SW 1271 (cell line): ENCODE measurements at regions not wholly inside any gene's neighbourhood (a gene's known extent, or its start where the extent isn't known, plus 50 kb on each side); places are given as distances from the start of the nearest gene placed in this dataset.

Experiments
- DNase-seq, 2 experiments: peaks; one replicate each; lab custom pipeline; 2025; lab: John Stamatoyannopoulos, UW

DNA sequence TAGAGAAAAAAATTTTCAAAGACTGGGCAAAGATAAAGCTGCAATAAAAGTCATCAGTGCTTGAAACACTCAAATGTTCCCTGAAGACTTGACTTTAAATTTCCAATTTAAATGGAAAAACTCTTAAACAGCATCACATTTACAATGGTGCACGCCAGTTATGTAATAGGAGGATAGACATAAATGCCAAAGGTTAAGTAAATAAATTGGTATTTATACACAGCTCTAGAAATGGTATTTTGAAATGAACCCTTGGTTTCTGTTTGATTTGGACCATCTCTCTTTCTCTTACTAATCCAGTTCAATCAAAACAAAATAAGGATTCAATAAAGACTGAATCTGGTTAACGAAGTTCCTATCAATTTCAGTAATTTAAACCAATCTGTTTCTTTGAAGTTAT lies 272.6 kb downstream of the GPM6A start:
- no peak for DNase-seq

GRCh38 chr4:175540151-175540550 lies 271.9 kb downstream of the GPM6A start:
- no peak for DNase-seq

DNA sequence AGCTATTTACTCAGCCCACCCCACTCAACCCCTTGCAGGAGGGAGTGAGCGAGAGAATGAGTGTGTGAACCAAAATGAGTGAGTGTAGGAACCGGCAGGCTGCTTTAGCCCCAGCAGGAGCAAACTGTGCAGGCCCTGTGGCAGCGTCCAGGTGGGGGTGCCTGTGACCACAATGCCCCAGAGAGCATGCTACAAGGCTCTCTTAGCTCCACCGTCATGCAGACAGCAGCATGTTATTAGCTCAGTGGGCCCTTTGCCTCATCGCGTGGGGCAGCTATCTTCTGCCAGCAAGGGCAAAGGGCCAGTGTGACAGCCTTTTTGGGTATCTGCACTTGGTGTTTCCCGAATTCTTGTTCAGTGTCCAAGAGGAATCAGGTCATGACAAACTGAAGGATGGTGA lies 271.3 kb downstream of the GPM6A start:
- DNase-seq = no peak

GRCh38 chr4:175542786-175543185 lies 269.3 kb downstream of the GPM6A start:
- no peak for DNase-seq

DNA sequence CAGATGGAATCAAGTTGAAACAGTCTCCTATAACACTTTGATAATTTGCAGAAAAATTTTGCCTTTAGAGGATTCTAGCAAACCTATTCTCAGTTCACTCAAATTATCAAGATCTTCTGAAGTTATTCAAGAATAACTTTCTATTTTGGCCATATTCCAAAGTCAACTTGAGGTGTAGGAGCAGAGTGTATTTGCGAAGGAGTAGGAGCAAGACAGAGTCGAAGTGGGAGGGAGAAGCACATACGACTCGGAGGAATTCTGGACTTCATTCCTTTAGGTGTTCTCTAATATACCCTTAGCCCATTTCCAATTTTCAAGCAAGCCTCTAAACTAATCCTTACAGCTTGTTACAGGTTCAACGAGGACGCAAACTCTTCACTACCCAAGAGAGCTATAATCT lies 252.9 kb downstream of the GPM6A start:
- DNase-seq = no peak

- no peak for DNase-seq
Measured at GRCh38 chr4:175559526-175559925, 252.5 kb downstream of the GPM6A start.

- peak in 1 of 2 experiments; percentile 36 for DNase-seq
Measured at GRCh38 chr4:175560604-175561003, 251.5 kb downstream of the GPM6A start.

- DNase-seq = no peak
Measured at GRCh38 chr4:175561696-175562095, 250.4 kb downstream of the GPM6A start.

DNA sequence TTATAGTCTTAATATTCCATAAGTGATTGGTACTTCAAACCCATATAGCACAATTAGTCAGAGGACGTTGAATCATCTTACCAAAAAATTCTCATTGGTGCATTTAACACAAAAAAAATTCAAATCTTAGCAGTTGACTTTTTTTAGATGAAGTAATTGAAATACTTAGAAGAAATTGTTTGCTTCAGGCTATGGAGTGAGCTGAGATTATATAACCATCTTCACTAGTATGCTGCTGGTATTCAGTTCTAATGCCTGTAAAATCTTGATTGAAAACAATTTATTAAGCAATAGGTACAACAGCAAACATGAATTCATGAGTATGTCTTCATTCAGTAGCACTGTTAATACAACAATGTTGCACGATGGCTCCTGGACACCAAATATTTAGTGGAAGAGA lies 250.0 kb downstream of the GPM6A start:
- DNase-seq = no peak

- DNase-seq = no peak
Measured at GRCh38 chr4:175562542-175562941, 249.5 kb downstream of the GPM6A start.
